ENCODE measurements at regions not wholly inside any gene's neighbourhood (a gene's known extent, or its start where the extent isn't known, plus 50 kb on each side); places are given as distances from the start of the nearest gene placed in this dataset.

DNA sequence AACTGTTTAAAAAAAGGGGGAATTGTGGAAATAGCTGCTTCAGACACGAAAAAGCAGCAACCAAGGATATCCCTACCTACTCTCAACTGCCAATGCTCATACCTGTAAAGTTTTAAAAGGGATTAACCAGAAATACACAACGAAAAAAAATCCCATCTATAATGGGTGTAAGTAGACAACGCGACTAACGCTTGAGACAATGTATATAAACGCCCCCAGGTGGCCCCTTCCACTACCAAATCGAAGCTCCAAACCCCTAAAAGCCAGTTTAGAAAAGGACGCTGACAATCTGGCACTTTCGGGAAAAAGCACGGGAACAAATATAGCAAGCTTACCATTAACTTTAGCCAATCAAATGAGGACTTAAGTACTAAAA, 94.5 kb upstream of the BTN3A2 start:
- TF ChIP-seq, protein P1, sequence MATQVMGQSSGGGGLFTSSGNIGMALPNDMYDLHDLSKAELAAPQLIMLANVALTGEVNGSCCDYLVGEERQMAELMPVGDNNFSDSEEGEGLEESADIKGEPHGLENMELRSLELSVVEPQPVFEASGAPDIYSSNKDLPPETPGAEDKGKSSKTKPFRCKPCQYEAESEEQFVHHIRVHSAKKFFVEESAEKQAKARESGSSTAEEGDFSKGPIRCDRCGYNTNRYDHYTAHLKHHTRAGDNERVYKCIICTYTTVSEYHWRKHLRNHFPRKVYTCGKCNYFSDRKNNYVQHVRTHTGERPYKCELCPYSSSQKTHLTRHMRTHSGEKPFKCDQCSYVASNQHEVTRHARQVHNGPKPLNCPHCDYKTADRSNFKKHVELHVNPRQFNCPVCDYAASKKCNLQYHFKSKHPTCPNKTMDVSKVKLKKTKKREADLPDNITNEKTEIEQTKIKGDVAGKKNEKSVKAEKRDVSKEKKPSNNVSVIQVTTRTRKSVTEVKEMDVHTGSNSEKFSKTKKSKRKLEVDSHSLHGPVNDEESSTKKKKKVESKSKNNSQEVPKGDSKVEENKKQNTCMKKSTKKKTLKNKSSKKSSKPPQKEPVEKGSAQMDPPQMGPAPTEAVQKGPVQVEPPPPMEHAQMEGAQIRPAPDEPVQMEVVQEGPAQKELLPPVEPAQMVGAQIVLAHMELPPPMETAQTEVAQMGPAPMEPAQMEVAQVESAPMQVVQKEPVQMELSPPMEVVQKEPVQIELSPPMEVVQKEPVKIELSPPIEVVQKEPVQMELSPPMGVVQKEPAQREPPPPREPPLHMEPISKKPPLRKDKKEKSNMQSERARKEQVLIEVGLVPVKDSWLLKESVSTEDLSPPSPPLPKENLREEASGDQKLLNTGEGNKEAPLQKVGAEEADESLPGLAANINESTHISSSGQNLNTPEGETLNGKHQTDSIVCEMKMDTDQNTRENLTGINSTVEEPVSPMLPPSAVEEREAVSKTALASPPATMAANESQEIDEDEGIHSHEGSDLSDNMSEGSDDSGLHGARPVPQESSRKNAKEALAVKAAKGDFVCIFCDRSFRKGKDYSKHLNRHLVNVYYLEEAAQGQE (IDR thresholded peaks at IDR 0.05; ENCODE audit: insufficient read depth in 1 of 2, low read depth in 2 of 2, low read length in 1 of 2): no peak
- TF ChIP-seq, protein P2, sequence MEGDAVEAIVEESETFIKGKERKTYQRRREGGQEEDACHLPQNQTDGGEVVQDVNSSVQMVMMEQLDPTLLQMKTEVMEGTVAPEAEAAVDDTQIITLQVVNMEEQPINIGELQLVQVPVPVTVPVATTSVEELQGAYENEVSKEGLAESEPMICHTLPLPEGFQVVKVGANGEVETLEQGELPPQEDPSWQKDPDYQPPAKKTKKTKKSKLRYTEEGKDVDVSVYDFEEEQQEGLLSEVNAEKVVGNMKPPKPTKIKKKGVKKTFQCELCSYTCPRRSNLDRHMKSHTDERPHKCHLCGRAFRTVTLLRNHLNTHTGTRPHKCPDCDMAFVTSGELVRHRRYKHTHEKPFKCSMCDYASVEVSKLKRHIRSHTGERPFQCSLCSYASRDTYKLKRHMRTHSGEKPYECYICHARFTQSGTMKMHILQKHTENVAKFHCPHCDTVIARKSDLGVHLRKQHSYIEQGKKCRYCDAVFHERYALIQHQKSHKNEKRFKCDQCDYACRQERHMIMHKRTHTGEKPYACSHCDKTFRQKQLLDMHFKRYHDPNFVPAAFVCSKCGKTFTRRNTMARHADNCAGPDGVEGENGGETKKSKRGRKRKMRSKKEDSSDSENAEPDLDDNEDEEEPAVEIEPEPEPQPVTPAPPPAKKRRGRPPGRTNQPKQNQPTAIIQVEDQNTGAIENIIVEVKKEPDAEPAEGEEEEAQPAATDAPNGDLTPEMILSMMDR (IDR thresholded peaks at IDR 0.05): no peak
- TF ChIP-seq POLR2AphosphoS5 (IDR thresholded peaks at IDR 0.05; ENCODE audit: low read depth, low read length): no peak
- no peak for TF ChIP-seq TCF7L2 (IDR thresholded peaks at IDR 0.05; ENCODE audit: low read depth, low read length)
